Keratinocyte (primary cell): ENCODE measurements at regions not wholly inside any gene's neighbourhood (a gene's known extent, or its start where the extent isn't known, plus 50 kb on each side); places are given as distances from the start of the nearest gene placed in this dataset.

Source experiments
- DNase-seq: peaks from one replicate; pipeline ENCODE4 v3.0.0-alpha.2; 2011; ENCODE audit warnings: low read depth, missing footprints, low spot score
- FAIRE-seq: peaks from 2 replicates; lab custom pipeline; 2011; peaks lifted over from hg19 to GRCh38; lab: Jason Lieb, UNC
- H2AFZ ChIP-seq: 2 replicates; pipeline ENCODE4 v1.6.0; 2012; ENCODE audit warnings: low read length, control low read depth, inconsistent platforms; ENCODE audit not compliant: control insufficient read depth
- H3K27ac ChIP-seq: 2 replicates; pipeline ENCODE4 v1.5.1; 2011; ENCODE audit warnings: low read length; ENCODE audit not compliant: control insufficient read depth, insufficient read depth
- H3K27me3 ChIP-seq: 3 replicates; pipeline ENCODE4 v1.6.0; 2011; ENCODE audit warnings: low read length; ENCODE audit not compliant: control insufficient read depth, insufficient read depth; ENCODE audit errors: extremely low read depth
- H3K36me3 ChIP-seq, 2 experiments: 2 replicates in 1 of 2; 3 replicates in 1 of 2; pipeline ENCODE4 v1.5.1; 2011; ENCODE audit warnings: low read length in 2 of 2, mild to moderate bottlenecking in 1 of 2; ENCODE audit not compliant: control insufficient read depth in 2 of 2, insufficient read depth in 2 of 2; ENCODE audit errors: extremely low read depth in 1 of 2
- H3K4me1 ChIP-seq: 3 replicates; pipeline ENCODE4 v1.5.1; 2011; ENCODE audit warnings: low read length; ENCODE audit not compliant: control insufficient read depth, insufficient read depth; ENCODE audit errors: extremely low read depth
- H3K4me2 ChIP-seq: 3 replicates; pipeline ENCODE4 v1.6.0; 2011; ENCODE audit warnings: low read depth, low read length; ENCODE audit not compliant: control insufficient read depth, insufficient read depth; ENCODE audit errors: extremely low read depth
- H3K4me3 ChIP-seq, 3 experiments: fragments of 200-600 bp in 1 of 3; sonication (generic) in 1 of 3; 2 replicates in 2 of 3; 3 replicates in 1 of 3; pipeline ENCODE4 v1.5.1; 2011 to 2016; ENCODE audit warnings: low read length in 3 of 3, mild to moderate bottlenecking in 3 of 3, control low read depth in 2 of 3, inconsistent platforms in 1 of 3, low read depth in 1 of 3, mixed read lengths in 1 of 3, mixed run types in 1 of 3, moderate library complexity in 1 of 3; ENCODE audit not compliant: control insufficient read depth in 2 of 3, insufficient read depth in 2 of 3; ENCODE audit errors: extremely low read depth in 1 of 3
- H3K79me2 ChIP-seq: 2 replicates; pipeline ENCODE4 v1.6.0; 2012; ENCODE audit warnings: low read length; ENCODE audit not compliant: control insufficient read depth, insufficient read depth
- H3K9ac ChIP-seq: 3 replicates; pipeline ENCODE4 v1.6.0; 2011; ENCODE audit warnings: low read length; ENCODE audit not compliant: control insufficient read depth, insufficient read depth; ENCODE audit errors: extremely low read depth
- H3K9me1 ChIP-seq: 3 replicates; pipeline ENCODE4 v1.6.0; 2011; ENCODE audit warnings: low read length; ENCODE audit not compliant: control insufficient read depth, insufficient read depth; ENCODE audit errors: extremely low read depth
- H3K9me3 ChIP-seq: 2 replicates; pipeline ENCODE4 v1.5.1; 2012; ENCODE audit warnings: low read depth, low read length; ENCODE audit not compliant: control insufficient read depth
- H4K20me1 ChIP-seq: 3 replicates; pipeline ENCODE4 v1.6.0; 2011; ENCODE audit warnings: low read length; ENCODE audit not compliant: control insufficient read depth, insufficient read depth; ENCODE audit errors: extremely low read depth
- CTCF ChIP-seq, 3 experiments: IDR thresholded peaks in 1 of 3; conservative IDR thresholded peaks in 1 of 3; optimal IDR thresholded peaks in 1 of 3; 2 replicates in 2 of 3; 3 replicates in 1 of 3; pipeline versions ENCODE3 to v1.5.1; 2011; ENCODE audit warnings: low read length in 3 of 3, mild to moderate bottlenecking in 3 of 3, moderate library complexity in 2 of 3, control low read depth in 1 of 3, inconsistent platforms in 1 of 3; ENCODE audit not compliant: insufficient read depth in 2 of 3; ENCODE audit errors: extremely low read depth in 1 of 3
- EZH2 ChIP-seq: IDR thresholded peaks from one replicate; pipeline ENCODE4 v1.6.1; 2012; ENCODE audit warnings: inconsistent platforms, mild to moderate bottlenecking, low read length, moderate library complexity
- dilution Hi-C: fragments of 300-500 bp; cut with MboI; formaldehyde crosslinking; loops from one replicate; pipeline ENCODE4 v1.7.0; 2020; ENCODE audit warnings: low sequenced_read_pairs; ENCODE audit not compliant: extremely low pct_ligation_motif_present

GRCh38 chr14:100981809-100982208, 78.3 kb upstream of the RTL1 start:
- H4K20me1 ChIP-seq, result no peaks in the 10 kb centered on the region
- no peak overlapping the region for H3K27ac ChIP-seq
- no peak overlapping the region for H3K4me3 ChIP-seq
- no peak overlapping the region for H3K4me2 ChIP-seq
- peaks cover 4% of the 10 kb centered on the region for H3K4me1 ChIP-seq
- dilution Hi-C loops, result no loop called here
- no peak overlapping the region for H2AFZ ChIP-seq
- no peaks in the 10 kb centered on the region for H3K79me2 ChIP-seq
- H3K36me3 ChIP-seq, result no peaks in the 10 kb centered on the region
- no peaks in the 10 kb centered on the region for H3K27me3 ChIP-seq
- H3K9me1 ChIP-seq, result no peaks in the 10 kb centered on the region
- no peak for FAIRE-seq
- no peak for DNase-seq
- H3K9me3 ChIP-seq, result no peaks in the 10 kb centered on the region
- no peak overlapping the region for H3K9ac ChIP-seq
- TF ChIP-seq CTCF (optimal IDR thresholded peaks at IDR 0.05 in 1 of 3, IDR thresholded peaks at IDR 0.05 in 1 of 3, conservative IDR thresholded peaks at IDR 0.05 in 1 of 3; ENCODE audit: extremely low read depth in 1 of 3, insufficient read depth in 2 of 3, low read length in 3 of 3) (no peak), EZH2 (no peak)

- dilution Hi-C loops, result no loop called here
- no peaks in the 10 kb centered on the region for H3K36me3 ChIP-seq
- no peaks in the 10 kb centered on the region for H3K9me3 ChIP-seq
- H3K27me3 ChIP-seq, result no peaks in the 10 kb centered on the region
- DNase-seq (no peak), FAIRE-seq (peak; percentile 9)
- H3K4me1 ChIP-seq, result peaks cover 5% of the 10 kb centered on the region
- no peaks in the 10 kb centered on the region for H3K9me1 ChIP-seq
- H3K4me3 ChIP-seq, result no peak overlapping the region
- H3K79me2 ChIP-seq, result no peaks in the 10 kb centered on the region
- no peaks in the 10 kb centered on the region for H4K20me1 ChIP-seq
- no peak for TF ChIP-seq CTCF (optimal IDR thresholded peaks at IDR 0.05 in 1 of 3, IDR thresholded peaks at IDR 0.05 in 1 of 3, conservative IDR thresholded peaks at IDR 0.05 in 1 of 3; ENCODE audit: extremely low read depth in 1 of 3, insufficient read depth in 2 of 3, low read length in 3 of 3)
- no peak for TF ChIP-seq EZH2
- no peak overlapping the region for H2AFZ ChIP-seq
- H3K4me2 ChIP-seq, result no peak overlapping the region
- H3K27ac ChIP-seq, result no peak overlapping the region
- no peak overlapping the region for H3K9ac ChIP-seq
Measured at GRCh38 chr14:100982353-100982752, 78.8 kb upstream of the RTL1 start.
